CD4-positive, alpha-beta T cell treated with Interleukin-15 for 1 hour (primary cell): ENCODE measurements at regions not wholly inside any gene's neighbourhood (a gene's known extent, or its start where the extent isn't known, plus 50 kb on each side); places are given as distances from the start of the nearest gene placed in this dataset.

Experiments used
- DNase-seq: peaks from one replicate; pipeline ENCODE4 v3.0.0-alpha.2; 2020

GRCh38 chr22:44442186-44442815 is 55.7 kb downstream of the RTL6 start:
- no peak for DNase-seq

- DNase-seq = no peak
Measured at GRCh38 chr22:44441401-44442185, 56.4 kb downstream of the RTL6 start.

DNA sequence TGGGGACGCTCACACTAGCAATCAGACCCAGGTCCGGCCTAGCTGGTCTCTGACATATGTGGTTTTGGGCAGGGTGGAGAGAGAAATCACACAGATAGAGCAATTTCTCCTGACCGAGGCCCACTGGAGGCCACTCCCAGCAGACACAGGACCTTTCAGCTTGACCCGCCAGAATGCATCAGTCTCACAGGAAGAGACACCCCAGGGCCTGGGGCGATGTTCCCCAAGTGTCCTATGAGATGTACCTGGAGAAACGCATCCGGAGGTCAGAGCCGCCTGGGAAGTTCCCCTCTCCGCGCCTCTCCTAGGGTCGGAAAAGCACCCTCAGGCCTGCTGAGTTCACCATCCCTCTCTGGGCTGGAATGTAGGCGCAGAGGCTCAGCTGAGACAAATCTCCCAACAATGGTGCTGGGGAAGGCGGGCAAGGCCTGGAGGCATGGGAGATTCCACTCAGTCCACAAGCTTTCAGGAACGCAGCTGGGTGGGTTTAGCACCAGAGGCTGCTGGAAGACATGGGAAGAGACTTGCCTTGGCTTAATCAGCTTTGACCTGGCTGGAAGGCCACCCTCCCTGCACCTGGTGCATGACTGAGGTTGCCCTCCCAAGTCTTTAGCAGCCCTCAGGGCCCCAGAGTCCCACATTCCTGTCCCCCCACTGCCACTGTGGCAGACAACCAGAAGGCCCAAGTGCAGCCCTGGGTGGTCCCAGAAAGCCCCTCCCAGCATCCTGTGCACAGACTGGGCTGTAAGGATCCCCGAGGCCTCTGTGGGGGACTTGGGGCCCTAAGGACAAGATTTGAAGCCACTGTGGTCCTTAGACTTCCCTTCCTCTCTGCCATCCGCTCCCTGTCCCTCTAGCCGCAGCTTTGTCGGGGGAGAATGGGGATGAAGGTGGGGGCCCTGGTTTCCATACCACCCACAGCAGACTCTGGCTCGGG is 57.5 kb downstream of the RTL6 start:
- no peak for DNase-seq

GRCh38 chr22:44439356-44440223 is 58.4 kb downstream of the RTL6 start:
- DNase-seq = no peak

GRCh38 chr22:44438481-44439131 is 59.4 kb downstream of the RTL6 start:
- no peak for DNase-seq

DNA sequence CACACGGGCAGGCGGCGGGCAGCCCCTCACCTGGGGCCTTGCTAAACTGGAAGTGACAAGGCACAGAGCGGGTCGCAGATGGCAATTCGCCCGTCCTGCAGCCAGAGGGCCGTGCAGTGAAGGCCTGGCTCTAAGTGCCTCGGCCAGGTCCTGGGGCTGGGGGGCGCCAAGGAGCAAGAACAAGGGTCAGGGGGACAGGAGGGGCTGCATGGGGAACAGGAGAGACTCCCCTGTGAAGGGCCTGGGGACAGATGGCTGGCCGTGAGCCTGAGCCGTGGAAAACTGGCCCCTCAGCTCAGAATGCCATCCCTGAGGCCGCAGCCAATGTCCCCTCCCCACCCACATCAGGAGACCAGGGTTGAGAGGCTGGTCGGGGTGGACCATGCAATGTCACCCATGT is 60.0 kb downstream of the RTL6 start:
- DNase-seq = no peak

GRCh38 chr22:44437216-44438055 is 60.6 kb downstream of the RTL6 start:
- no peak for DNase-seq

DNA sequence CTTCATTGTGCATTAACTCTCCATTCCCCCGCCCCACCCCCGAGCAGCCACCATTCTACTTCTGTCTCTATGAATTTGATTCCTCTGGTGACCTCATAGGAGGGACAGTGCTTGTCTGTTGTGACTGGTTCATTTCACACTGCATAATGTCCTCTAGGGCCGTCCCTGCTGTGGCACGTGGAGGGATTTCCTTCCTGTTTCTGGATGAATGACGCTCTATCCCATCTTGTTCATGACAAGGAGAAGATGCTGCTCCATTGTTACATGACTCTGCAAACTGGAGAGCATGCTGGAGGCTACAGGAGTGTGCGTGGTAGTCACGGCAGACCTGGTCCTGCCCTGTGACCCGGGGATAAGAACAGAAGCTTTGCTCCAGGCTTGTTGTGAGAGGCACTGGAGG is 61.3 kb downstream of the RTL6 start:
- no peak for DNase-seq

DNA sequence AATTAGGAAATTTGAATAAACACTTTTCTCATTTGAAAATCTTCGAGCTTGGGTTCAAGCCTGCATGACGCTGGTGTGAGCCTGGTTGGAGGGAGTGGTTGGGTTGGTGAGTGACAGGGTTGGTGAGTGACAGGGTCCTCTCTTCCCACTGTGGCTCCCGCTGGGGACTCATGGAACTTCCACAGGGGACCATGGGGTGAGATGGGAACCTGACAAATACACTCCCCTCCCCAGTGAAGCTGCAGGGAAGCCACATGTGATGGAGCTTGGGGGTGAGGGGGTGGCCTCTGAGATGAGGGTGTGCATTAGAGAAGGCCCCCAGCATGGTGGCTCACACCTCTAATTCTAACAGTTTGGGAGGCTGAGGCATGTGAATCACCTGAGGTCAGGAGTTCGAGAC is 66.8 kb downstream of the RTL6 start:
- no peak for DNase-seq

DNA sequence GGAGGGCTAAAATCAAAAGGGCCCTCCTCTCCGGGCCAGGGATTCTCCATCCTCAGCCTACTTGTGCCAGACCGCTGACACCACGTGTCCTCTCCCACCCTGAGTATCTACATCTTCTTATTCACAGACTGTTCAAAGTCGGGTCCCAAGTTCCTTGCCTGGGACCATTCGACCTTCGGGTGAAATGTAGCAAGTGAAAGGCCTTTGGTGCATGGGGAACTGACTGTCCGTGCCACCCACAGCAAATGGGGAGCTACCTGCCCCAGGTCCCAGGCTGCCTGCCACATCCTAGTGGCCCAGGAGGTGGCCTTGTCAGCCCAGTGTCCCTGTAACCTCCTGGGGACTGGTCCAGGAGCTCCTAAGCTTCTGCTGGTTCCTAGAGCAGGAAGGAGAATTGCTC is 67.3 kb downstream of the RTL6 start:
- DNase-seq = peak; percentile 15

DNA sequence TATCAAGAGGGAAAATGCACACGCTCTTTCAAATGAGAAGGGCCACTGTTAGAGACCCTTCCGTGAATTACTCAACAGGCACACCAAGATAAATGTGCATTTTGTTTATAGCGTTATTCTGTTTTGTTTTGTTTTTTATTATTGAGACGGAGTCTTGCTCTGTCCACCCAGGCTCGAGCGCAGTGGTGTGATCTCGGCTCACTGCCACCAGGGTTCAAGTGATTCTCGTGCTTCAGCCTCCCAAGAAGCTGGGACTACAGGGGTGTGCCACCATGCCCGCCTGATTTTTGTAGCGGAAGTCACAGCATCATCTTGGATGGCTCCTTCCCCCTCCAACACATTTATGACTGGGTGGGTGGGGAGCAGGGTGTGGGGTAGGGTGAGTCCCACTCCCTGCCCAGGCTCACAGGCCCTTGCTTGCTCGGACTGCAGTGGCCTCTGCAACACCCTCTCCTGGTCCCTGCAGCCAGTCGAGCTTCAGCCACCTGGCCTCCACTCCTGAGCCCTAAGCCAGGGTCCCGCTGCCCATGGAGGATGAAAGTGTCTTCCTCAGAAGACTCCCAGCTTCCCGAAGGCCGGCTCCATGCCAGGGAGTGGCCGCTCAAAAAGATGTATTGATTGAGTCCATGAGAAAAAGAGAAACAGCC is 68.0 kb downstream of the RTL6 start:
- DNase-seq = no peak

DNA sequence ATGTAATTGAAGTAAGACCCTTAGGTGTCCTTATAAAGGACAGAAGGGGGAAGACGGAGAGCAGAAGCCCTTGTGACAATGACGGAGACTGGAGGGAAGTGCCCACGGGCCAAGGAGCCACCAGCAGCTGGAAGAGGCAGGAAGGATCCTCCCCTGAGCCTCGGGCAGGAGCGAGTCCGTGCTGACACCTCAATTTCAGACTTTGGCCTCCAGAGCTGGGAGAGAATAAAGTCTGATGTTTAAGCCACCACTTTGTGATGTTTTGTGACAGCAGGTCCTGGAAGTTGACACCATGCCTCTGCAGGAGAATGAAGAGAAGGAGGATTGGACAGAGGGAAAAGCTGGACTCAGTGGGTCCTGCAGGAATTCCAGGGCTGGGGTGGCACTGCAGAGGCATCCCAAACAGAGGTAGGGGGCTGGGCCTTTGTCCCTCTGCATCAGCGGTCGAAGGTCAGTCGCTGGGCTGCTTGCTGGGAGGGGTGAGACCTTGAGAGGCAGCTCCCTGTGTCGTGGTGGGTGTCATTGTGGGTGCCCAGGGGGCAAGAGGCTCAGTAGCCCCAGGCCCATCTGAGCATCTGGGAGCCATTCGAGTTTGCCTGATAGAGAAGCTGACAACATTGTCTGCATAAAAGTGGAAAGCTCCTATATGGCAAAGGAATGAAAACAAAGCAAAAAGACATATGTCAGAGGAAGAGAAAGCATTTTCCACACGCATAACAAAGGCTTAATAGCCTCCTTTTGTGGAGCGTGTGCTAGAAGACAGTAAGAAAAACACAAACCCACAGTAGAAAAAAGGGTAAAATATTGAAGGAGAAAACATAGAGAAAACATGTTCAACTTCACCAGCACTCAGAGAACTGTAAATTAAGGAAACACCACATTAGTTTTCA is 68.8 kb downstream of the RTL6 start:
- DNase-seq = no peak

DNA sequence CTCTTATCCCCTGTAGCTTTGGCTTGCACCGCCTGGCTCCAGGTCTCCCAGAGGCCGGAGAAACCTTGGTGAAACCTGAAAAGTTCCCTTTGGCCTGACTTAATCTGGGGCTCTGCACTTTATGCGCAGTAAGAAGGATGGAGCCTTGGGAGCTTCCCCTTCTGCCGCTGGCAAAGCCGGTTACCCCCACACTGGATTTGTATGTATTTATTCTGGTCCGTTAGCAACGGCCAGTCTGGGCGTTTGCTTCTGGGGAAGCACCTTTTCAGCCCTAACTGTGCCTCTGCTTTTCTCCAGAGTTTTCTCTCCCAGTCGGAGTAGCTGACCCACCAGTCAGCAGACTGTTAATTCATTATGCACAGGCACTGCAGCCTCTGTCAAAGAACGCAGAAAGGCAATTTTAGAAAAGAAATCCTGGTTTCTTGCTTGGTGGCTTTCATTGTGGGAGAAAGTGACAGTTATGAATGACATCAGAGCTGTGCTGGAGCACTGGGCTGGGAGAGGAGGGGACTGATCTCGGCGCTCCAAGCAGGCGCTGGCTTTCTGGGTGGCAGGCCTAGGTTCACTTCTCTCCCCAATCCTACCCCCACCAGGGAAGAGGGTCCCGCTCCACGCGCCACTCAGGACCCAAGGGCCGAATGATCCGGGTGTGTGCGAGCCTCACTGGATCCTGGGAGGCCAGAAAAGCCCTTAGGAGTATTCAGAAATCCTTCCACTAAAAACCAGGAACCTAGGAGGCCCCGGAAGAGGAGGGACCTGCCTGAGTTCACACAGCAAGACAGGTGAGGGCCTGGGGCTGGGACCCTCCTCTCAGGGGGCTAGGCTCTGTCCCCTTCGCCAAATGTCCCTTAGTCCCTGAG is 70.2 kb downstream of the RTL6 start:
- no peak for DNase-seq

DNA sequence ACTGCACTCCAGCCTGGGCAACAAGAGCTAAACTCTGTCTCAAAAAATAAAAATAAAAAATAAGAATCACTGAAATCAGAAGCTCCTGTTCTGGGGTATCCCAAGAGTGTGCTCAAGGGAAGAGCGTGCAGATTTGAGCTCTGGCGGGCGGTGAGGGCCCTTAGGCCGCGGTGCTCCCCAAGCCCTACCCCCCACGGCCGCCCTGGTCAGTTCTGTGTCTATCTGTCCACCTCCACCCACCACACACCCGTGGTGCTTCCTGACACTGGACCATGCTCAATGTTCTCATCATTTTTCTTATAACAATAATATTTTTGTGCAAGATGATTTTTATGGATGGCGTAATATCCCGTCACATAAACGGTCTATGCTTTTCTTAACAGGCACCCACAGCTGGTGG is 71.1 kb downstream of the RTL6 start:
- peak; percentile 6 for DNase-seq

DNA sequence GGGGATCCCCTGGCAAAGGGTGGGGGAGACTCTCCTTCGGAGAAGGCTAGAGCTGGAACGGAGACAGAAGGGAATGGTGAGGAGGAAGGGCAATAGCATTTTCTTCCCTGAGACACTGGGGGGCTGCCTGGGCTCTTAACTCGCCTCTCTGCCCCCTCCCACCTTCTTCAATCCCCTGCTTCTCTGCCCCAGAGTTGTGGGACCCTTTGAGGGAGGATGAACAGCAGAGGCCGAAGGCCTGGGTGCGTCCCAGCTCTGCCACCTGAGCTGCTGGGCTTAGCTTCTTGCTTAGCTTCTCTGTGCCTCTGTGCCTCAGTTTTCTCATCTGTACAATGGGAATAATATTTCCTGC is 72.4 kb downstream of the RTL6 start:
- DNase-seq = no peak

DNA sequence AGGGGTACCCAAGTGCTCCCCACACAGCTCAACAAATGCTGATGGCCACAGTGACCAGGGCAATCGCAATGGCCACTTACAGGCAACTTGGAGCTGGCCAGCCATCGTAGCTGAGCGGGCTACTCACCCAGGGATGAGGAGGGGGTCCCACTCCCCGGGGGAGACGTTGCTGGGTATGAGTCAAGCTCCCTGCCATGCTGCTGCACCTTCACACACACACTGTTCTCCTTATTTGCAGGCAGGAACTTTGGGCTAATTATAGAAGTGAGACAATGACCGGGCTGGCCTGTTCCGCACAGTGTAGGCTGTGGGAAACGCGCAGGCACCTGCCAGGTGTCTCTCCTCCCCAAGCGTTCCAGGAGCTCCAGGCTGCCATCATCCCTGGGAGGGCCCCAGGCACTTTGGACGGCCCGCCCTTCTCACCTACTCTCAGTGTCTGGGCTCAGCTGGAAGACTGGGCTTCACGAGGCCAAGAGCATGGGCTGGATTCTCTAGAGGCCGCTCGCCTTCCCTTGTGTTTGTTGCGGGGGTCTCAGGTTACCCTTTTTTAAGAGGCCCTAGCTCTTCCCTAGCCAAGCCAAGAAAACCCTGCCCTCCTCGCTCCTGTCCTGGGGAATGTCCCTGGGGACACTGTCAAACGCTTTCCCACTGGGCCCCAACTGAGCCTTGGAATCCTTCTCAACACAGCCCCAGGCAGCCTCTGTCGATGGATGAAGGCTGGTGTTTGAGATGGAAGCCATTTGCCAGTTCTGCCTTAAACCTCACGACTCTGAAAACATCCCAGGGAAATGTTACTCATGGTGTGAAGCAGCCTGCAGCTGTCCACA is 73.0 kb downstream of the RTL6 start:
- peak; percentile 1 for DNase-seq

DNA sequence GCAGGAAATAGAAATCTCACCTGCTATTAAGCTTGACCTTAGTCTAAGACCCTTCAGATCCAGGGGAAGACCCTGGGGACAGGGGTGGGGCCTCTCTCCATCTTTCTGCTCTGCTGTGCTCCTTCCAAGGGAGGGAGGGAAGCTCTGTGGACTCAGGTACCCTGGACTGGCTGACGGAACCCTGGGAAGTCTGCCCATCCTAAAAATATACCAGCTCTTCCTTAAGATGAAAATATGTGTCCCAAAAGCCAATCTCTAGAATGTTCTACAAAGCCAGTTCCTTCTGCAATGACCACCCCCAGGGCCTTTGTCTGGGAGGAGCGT is 73.7 kb downstream of the RTL6 start:
- no peak for DNase-seq
